KMS-11 (cell line): ENCODE measurements at regions not wholly inside any gene's neighbourhood (a gene's known extent, or its start where the extent isn't known, plus 50 kb on each side); places are given as distances from the start of the nearest gene placed in this dataset.
A peak's percentile ranks its signal among the peaks of the same experiment; 100 is the strongest.

Experiments used
- H2AFZ ChIP-seq: fragments of 200-600 bp; sonication (generic); 2 replicates; pipeline ENCODE4 v1.6.1; 2016; ENCODE audit warnings: antibody characterized with exemption, mixed run types, low read depth
- H3K27ac ChIP-seq: fragments of 200-600 bp; sonication (generic); 2 replicates; pipeline ENCODE4 v1.6.1; 2016; ENCODE audit warnings: mild to moderate bottlenecking, mixed run types
- H3K27me3 ChIP-seq: fragments of 200-600 bp; sonication (generic); 2 replicates; pipeline ENCODE4 v1.6.1; 2017; ENCODE audit warnings: mild to moderate bottlenecking, low read depth, mixed run types, moderate library complexity; ENCODE audit not compliant: insufficient read depth
- H3K36me3 ChIP-seq: fragments of 200-600 bp; sonication (generic); 2 replicates; pipeline ENCODE4 v1.6.1; 2017; ENCODE audit warnings: mild to moderate bottlenecking, mixed run types; ENCODE audit not compliant: insufficient read depth
- H3K4me1 ChIP-seq: fragments of 200-600 bp; sonication (generic); 2 replicates; pipeline ENCODE4 v1.6.1; 2016; ENCODE audit warnings: mild to moderate bottlenecking, low read depth, mixed run types; ENCODE audit not compliant: poor library complexity, severe bottlenecking
- H3K4me2 ChIP-seq: fragments of 200-600 bp; sonication (generic); 2 replicates; pipeline ENCODE4 v1.7.0; 2016; ENCODE audit warnings: mild to moderate bottlenecking, mixed run types
- H3K4me3 ChIP-seq: fragments of 200-600 bp; sonication (generic); IDR thresholded peaks from 2 replicates; pipeline ENCODE4 v1.6.1; 2017; ENCODE audit warnings: low read depth, low read length, mixed read lengths; ENCODE audit not compliant: insufficient read depth
- H3K79me2 ChIP-seq: fragments of 200-600 bp; sonication (generic); 2 replicates; pipeline ENCODE4 v1.6.1; 2016; ENCODE audit warnings: low read depth, mixed run types; ENCODE audit not compliant: insufficient read depth
- H3K9ac ChIP-seq: fragments of 200-600 bp; sonication (generic); 2 replicates; pipeline ENCODE4 v1.6.1; 2016; ENCODE audit warnings: mild to moderate bottlenecking, mixed run types
- H4K20me1 ChIP-seq: fragments of 200-600 bp; sonication (generic); 2 replicates; pipeline ENCODE4 v1.6.1; 2016; ENCODE audit warnings: mild to moderate bottlenecking, mixed run types; ENCODE audit not compliant: insufficient read depth
- CTCF ChIP-seq: fragments of 200-600 bp; sonication (generic); conservative IDR thresholded peaks from 2 replicates; pipeline ENCODE4 v1.6.1; 2017; ENCODE audit warnings: low read depth, mild to moderate bottlenecking, antibody characterized with exemption, low read length, moderate library complexity, mixed read lengths

- Histone ChIP-seq H2AFZ (no peak overlapping the region), H3K36me3 (no peaks in the 10 kb centered on the region), H3K4me2 (no peak overlapping the region), H3K4me1 (no peaks in the 10 kb centered on the region), H3K9ac (no peak overlapping the region), H4K20me1 (no peaks in the 10 kb centered on the region), H3K27ac (no peak overlapping the region), H3K27me3 (no peaks in the 10 kb centered on the region), H3K79me2 (no peaks in the 10 kb centered on the region), H3K4me3 (no peak overlapping the region)
- no peak for TF ChIP-seq CTCF
These were observed 59.0 kb upstream of the ZNF726 start for GRCh38 chr19:23855676-23856075.

DNA sequence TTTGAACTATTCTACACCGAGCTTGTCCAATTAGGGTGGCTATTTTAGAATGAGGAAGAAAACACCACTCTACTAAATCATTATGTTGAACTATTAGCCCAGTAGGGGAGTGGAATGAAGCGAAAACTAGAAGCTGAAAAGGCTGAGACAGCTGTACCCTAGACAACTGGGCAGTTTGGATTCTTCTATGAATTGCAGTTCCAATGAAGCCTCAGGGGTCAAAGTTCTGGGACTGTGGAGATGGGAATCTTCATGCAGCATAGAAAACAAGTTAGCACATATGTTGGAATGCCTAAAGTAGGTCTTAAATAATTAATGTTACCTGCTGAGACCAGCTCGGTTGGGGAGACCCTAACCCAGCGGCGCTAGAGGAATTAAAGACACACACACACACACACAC is 62.7 kb upstream of the ZNF726 start:
- H2AFZ ChIP-seq = no peak overlapping the region
- no peaks in the 10 kb centered on the region for H3K36me3 ChIP-seq
- H3K4me1 ChIP-seq = no peaks in the 10 kb centered on the region
- TF ChIP-seq CTCF = no peak
- H3K9ac ChIP-seq = no peak overlapping the region
- H3K27me3 ChIP-seq = no peaks in the 10 kb centered on the region
- no peak overlapping the region for H3K4me3 ChIP-seq
- H3K79me2 ChIP-seq = no peaks in the 10 kb centered on the region
- H3K27ac ChIP-seq = no peak overlapping the region
- no peak overlapping the region for H3K4me2 ChIP-seq
- no peaks in the 10 kb centered on the region for H4K20me1 ChIP-seq

DNA sequence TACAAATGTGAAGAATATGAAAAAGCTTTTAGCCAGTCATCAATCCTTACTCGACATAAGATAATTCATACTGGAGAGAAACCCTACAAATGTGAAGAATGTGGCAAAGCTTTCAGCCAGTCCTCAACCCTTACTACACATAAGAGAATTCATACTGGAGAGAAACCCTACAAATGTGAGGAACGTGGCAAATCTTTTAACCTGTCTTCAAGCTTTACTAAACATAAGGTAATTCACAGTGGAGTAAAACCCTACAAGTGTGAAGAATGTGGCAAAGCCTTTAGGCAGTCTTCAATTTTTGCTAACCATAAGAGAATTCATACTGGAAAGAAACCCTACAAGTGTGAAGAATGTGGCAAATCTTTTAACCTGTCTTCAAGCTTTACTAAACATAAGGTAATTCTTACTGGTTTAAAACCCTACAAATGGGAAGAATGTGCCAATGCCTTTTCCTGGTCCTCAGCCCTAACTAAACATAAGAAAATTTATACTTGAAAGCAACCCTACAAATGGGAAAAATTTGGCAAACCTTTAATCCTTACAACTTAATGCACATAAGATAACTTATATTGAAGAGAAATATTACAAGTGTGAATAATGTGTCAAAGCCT is 74.1 kb upstream of the ZNF681 start:
- Histone ChIP-seq H3K79me2 (no peaks in the 10 kb centered on the region), H4K20me1 (no peaks in the 10 kb centered on the region), H2AFZ (no peak overlapping the region), H3K4me2 (no peak overlapping the region), H3K27ac (no peak overlapping the region), H3K9ac (no peak overlapping the region), H3K4me1 (no peaks in the 10 kb centered on the region), H3K27me3 (no peaks in the 10 kb centered on the region), H3K4me3 (no peak overlapping the region), H3K36me3 (no peaks in the 10 kb centered on the region)
- TF ChIP-seq CTCF = no peak

DNA sequence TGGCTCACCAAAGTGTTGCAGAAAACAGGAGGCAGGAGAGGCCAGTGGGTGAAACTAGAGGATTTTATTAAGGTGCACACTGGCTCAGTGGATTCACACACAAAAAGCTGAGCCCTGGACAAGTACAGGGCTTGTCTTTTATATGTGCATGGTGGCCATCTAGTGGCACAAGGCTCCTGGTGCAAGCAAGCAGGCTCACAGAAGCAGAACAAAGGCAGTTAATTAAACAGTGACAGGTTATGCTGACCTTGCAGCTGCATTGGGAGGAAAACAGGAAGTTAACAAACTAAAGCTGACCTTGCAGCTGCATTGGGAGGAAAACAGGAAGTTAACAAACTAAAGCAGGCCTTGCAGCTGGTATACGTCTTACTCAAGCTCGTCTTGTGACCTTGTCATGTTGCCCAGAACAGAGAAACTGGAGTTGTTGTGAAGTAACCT is 65.3 kb upstream of the ZNF681 start:
- Histone ChIP-seq H3K9ac (no peak overlapping the region), H2AFZ (no peak overlapping the region), H3K4me1 (peaks cover 5% of the 10 kb centered on the region), H4K20me1 (no peaks in the 10 kb centered on the region), H3K4me2 (no peak overlapping the region), H3K36me3 (no peaks in the 10 kb centered on the region), H3K27me3 (no peaks in the 10 kb centered on the region), H3K27ac (peak overlapping the region; percentile 40; the same call in 1 of the 2 replicates), H3K4me3 (no peak overlapping the region), H3K79me2 (no peaks in the 10 kb centered on the region)
- 0 out of 2 replicates have a peak, but pooled peaks have one; percentile 30 for TF ChIP-seq CTCF
